ENCODE measurements at regions not wholly inside any gene's neighbourhood (a gene's known extent, or its start where the extent isn't known, plus 50 kb on each side); places are given as distances from the start of the nearest gene placed in this dataset.
"Not testable (repeated sequence)": the region's sequence is repeated elsewhere in the genome, so short reads cannot be mapped to it uniquely, and the experiment has no call there.

GRCh38 chr9:43089337-43089736 lies 905.9 kb downstream of the SPATA31A6 start:
- DNase-seq: not testable (repeated sequence)

GRCh38 chr9:43110376-43110775 lies 926.9 kb downstream of the SPATA31A6 start:
- DNase-seq: not testable (repeated sequence)

DNA sequence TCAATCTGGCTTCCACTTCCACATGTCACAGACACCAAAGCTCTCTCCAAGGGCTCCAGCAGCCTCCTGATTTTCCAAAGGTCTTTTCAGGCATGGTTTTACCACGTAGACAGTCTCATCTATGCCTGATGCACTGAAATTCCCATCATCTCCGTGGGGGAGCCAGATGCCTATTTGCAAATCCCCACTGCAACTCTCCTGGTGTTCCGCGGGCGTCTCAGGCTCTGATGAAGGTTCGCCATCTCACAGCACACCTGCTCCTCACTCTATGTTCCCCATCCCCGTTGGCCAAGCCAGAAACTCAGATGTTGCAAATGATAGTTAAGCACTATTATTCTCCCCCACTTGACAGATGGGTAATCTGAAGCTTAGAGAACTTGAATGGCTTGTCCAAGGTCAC lies 929.4 kb downstream of the SPATA31A6 start:
- not testable (repeated sequence) for DNase-seq

- peak; percentile 0 for DNase-seq
These were observed 932.4 kb downstream of the SPATA31A6 start for GRCh38 chr9:43115813-43116229.

- DNase-seq: not testable (repeated sequence)
These were observed 934.8 kb downstream of the SPATA31A6 start for GRCh38 chr9:43118088-43118865.

DNA sequence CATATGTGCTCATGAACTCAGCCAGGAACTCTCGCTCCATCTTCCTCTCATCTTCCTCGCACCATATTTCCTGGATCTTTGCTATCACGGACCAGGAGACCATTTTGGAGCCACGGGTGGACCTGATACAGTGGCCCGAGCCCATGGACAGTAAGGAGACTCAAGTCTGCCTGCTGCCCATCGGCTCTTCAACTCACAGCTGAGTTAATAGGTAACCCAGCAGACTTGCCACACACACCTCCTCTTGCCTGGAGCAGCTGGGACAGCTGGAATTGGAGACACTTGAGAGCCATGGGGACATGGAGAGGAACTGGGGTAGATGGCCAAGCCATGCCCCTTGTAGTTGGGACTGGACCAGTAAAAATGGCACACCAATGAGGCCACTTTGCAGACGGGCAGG lies 936.1 kb downstream of the SPATA31A6 start:
- DNase-seq: not testable (repeated sequence)

DNA sequence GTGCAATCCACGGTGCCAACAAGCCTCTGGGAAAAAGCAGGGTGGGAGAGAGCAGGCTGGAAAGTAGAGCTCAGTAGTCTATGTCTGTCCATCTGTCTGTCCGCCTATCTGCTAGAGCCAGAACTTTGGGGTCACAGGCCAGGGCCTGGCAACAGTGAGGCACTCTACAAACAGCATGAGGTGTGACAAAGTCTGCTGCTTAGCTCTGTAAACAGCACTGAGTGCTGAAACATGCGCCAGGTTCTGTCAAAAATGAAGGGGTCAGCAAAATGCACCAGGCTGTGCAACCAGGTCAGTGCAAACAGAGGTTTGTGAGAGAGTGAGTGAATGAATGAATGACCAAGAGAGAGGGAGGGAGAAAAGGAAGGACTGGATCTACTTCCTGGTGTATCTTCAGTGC lies 936.5 kb downstream of the SPATA31A6 start:
- not testable (repeated sequence) for DNase-seq

GRCh38 chr9:43125894-43126293 lies 942.4 kb downstream of the SPATA31A6 start:
- not testable (repeated sequence) for DNase-seq

- DNase-seq: not testable (repeated sequence)
These were observed 943.7 kb downstream of the SPATA31A6 start for GRCh38 chr9:43127026-43127775.

DNA sequence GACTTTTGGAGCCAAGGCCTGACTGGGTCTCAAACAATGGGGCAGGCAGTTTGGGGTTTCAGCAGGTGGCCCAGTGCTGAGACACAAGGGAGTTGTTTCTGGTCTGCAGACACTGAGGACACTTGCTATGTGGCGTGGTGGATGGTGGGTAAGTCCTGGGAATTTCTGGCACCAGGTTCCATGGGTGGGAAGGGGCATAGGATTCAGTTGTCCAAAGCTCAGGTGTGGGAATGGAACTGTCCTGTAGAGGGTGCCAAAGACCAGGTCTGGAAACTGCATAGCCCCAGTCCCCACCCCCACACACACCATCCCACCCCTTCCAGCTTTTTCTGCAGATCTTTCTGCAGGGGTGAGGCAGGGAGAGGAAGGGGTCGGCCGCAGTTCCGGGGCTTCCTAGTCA lies 944.5 kb downstream of the SPATA31A6 start:
- DNase-seq: not testable (repeated sequence)

DNA sequence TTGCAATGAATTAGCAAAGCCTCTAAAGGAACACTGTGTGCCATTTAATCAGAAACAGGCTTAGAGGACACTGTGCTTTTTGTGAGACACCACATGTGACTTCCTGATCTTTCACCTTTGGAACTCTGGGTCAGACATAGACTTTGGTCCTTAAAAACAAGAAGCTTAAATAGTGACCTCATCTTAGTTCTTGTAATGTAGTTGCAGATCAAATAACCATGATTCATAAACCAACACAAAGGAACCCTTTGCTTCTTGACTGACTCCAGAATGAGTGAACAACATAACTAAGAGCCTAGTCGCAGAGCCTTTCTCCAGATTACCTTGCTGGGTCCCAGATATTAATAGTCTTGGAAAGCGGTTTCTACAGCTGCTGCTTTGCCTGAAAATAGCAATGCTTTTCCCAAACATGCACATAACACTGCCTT lies 947.3 kb downstream of the SPATA31A6 start:
- not testable (repeated sequence) for DNase-seq

- not testable (repeated sequence) for DNase-seq
These were observed 952.0 kb downstream of the SPATA31A6 start for GRCh38 chr9:43135440-43135839.

- DNase-seq: not testable (repeated sequence)
These were observed 955.5 kb downstream of the SPATA31A6 start for GRCh38 chr9:43138909-43139308.

GRCh38 chr9:43139349-43139748 lies 955.9 kb downstream of the SPATA31A6 start:
- not testable (repeated sequence) for DNase-seq

DNA sequence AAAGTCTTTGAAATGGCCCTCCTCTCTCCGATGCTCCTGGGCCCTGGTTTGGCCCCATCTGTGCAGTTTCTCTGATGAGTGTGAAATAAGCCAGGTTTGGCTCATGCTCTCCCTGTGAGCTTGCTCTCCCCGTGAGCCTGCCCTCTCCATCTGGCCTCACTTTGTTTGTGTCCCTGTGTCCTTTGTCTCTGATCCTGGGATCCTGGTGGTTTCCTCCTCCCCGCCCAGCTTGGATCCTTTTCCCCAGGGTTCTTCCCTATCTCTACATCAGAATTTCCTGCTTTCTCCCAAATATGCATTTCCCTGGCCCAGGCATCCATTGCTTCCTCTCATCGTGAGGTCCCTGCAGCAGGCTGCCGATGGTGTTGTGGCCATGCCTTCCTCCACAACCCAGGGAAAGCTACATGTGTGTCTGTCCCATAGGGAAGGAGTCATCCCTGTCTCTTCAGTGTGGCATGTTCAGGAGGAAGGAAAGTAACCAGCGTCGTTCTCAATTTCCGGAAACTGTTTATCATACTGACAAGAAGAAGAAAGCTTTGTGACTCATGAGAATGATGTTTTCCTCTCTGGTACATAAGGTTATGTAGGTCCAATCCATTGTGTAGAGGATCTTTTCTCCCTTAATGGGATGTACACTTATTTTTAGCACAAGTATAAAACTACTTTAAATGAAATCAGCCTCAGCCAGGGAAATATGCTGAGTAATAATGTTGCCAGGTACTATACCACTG lies 956.6 kb downstream of the SPATA31A6 start:
- not testable (repeated sequence) for DNase-seq
